ENCODE measurements at regions not wholly inside any gene's neighbourhood (a gene's known extent, or its start where the extent isn't known, plus 50 kb on each side); places are given as distances from the start of the nearest gene placed in this dataset.

GRCh38 chr13:74487091-74487722, 353.0 kb upstream of the KLF12 start:
- no peak overlapping the region for H3K4me3 ChIP-seq (ENCODE audit: low read length in 3 of 3)
- H3K27me3 ChIP-seq (ENCODE audit: control insufficient read depth, insufficient read depth, low read length), result no peaks in the 10 kb centered on the region
- no peaks in the 10 kb centered on the region for H3K4me1 ChIP-seq (ENCODE audit: control insufficient read depth in 2 of 3, insufficient read depth in 2 of 3, low read depth in 1 of 3, low read length in 3 of 3)
- H3K36me3 ChIP-seq (ENCODE audit: control insufficient read depth in 2 of 3, insufficient read depth in 3 of 3, low read length in 3 of 3), result no peaks in the 10 kb centered on the region
- H3K9ac ChIP-seq (ENCODE audit: low read length in 3 of 3), result no peak overlapping the region
- no peak overlapping the region for H3K27ac ChIP-seq (ENCODE audit: low read depth in 2 of 2, low read length in 2 of 2)
- H3K9me3 ChIP-seq (ENCODE audit: control insufficient read depth in 2 of 3, insufficient read depth in 1 of 3, low read length in 3 of 3), result no peaks in the 10 kb centered on the region
- no peak for TF ChIP-seq CTCF (IDR thresholded peaks at IDR 0.05; ENCODE audit: borderline replicate concordance, extremely low read depth, insufficient read depth)
- intact Hi-C loops (cut with DNase I), result no loop called here
- FAIRE-seq, result no peak
- no peak for DNase-seq

- no peak overlapping the region for H3K9ac ChIP-seq (ENCODE audit: low read length in 3 of 3)
- no peak overlapping the region for H3K4me3 ChIP-seq (ENCODE audit: low read length in 3 of 3)
- FAIRE-seq (no peak), DNase-seq (peak in 2 of 5 donors; percentile 13 to 36)
- H3K9me3 ChIP-seq (ENCODE audit: control insufficient read depth in 2 of 3, insufficient read depth in 1 of 3, low read length in 3 of 3), result no peaks in the 10 kb centered on the region
- H3K4me1 ChIP-seq (ENCODE audit: control insufficient read depth in 2 of 3, insufficient read depth in 2 of 3, low read depth in 1 of 3, low read length in 3 of 3), result no peaks in the 10 kb centered on the region
- H3K27ac ChIP-seq (ENCODE audit: low read depth in 2 of 2, low read length in 2 of 2), result no peak overlapping the region
- H3K27me3 ChIP-seq (ENCODE audit: control insufficient read depth, insufficient read depth, low read length), result no peaks in the 10 kb centered on the region
- H3K36me3 ChIP-seq (ENCODE audit: control insufficient read depth in 2 of 3, insufficient read depth in 3 of 3, low read length in 3 of 3), result no peaks in the 10 kb centered on the region
- intact Hi-C loops (cut with DNase I), result no loop called here
- no peak for TF ChIP-seq CTCF (IDR thresholded peaks at IDR 0.05; ENCODE audit: borderline replicate concordance, extremely low read depth, insufficient read depth)
These were observed 351.6 kb upstream of the KLF12 start for GRCh38 chr13:74485757-74486156.

GRCh38 chr13:74479124-74479523, 344.9 kb upstream of the KLF12 start:
- Histone ChIP-seq H3K4me1 (ENCODE audit: control insufficient read depth in 2 of 3, insufficient read depth in 2 of 3, low read depth in 1 of 3, low read length in 3 of 3) (no peaks in the 10 kb centered on the region), H3K9ac (ENCODE audit: low read length in 3 of 3) (no peak overlapping the region), H3K4me3 (ENCODE audit: low read length in 3 of 3) (no peak overlapping the region), H3K27me3 (ENCODE audit: control insufficient read depth, insufficient read depth, low read length) (no peaks in the 10 kb centered on the region), H3K36me3 (ENCODE audit: control insufficient read depth in 2 of 3, insufficient read depth in 3 of 3, low read length in 3 of 3) (no peaks in the 10 kb centered on the region), H3K9me3 (ENCODE audit: control insufficient read depth in 2 of 3, insufficient read depth in 1 of 3, low read length in 3 of 3) (no peaks in the 10 kb centered on the region), H3K27ac (ENCODE audit: low read depth in 2 of 2, low read length in 2 of 2) (no peak overlapping the region)
- TF ChIP-seq CTCF (IDR thresholded peaks at IDR 0.05; ENCODE audit: borderline replicate concordance, extremely low read depth, insufficient read depth), result no peak
- intact Hi-C loops (cut with DNase I), result no loop called here
- no peak for FAIRE-seq
- DNase-seq, result no peak

- intact Hi-C loops (cut with DNase I), result no loop called here
- H3K27ac ChIP-seq (ENCODE audit: low read depth in 2 of 2, low read length in 2 of 2), result no peak overlapping the region
- H3K4me1 ChIP-seq (ENCODE audit: control insufficient read depth in 2 of 3, insufficient read depth in 2 of 3, low read depth in 1 of 3, low read length in 3 of 3), result no peaks in the 10 kb centered on the region
- H3K36me3 ChIP-seq (ENCODE audit: control insufficient read depth in 2 of 3, insufficient read depth in 3 of 3, low read length in 3 of 3), result no peaks in the 10 kb centered on the region
- H3K9ac ChIP-seq (ENCODE audit: low read length in 3 of 3), result no peak overlapping the region
- no peak for TF ChIP-seq CTCF (IDR thresholded peaks at IDR 0.05; ENCODE audit: borderline replicate concordance, extremely low read depth, insufficient read depth)
- H3K27me3 ChIP-seq (ENCODE audit: control insufficient read depth, insufficient read depth, low read length), result no peaks in the 10 kb centered on the region
- H3K9me3 ChIP-seq (ENCODE audit: control insufficient read depth in 2 of 3, insufficient read depth in 1 of 3, low read length in 3 of 3), result no peaks in the 10 kb centered on the region
- DNase-seq (no peak), FAIRE-seq (no peak)
- no peak overlapping the region for H3K4me3 ChIP-seq (ENCODE audit: low read length in 3 of 3)
These were observed 342.6 kb upstream of the KLF12 start for GRCh38 chr13:74476788-74477187.
